ENCODE measurements at regions not wholly inside any gene's neighbourhood (a gene's known extent, or its start where the extent isn't known, plus 50 kb on each side); places are given as distances from the start of the nearest gene placed in this dataset.
A peak's percentile ranks its signal among the peaks of the same experiment; 100 is the strongest.

- no peak overlapping the region for H3K4me3 ChIP-seq (ENCODE audit: low read depth, low read length)
- TF ChIP-seq CTCF (IDR thresholded peaks at IDR 0.05; ENCODE audit: borderline replicate concordance, insufficient read depth, low read depth, low read length) = peak; percentile 30; the same call in 1 of the 2 replicates
These were observed 195.7 kb upstream of the ANK2 start for GRCh38 chr4:112853662-112854256.

- TF ChIP-seq CTCF (IDR thresholded peaks at IDR 0.05; ENCODE audit: borderline replicate concordance, insufficient read depth, low read depth, low read length) = no peak
These were observed 195.0 kb upstream of the ANK2 start for GRCh38 chr4:112854420-112854819.

GRCh38 chr4:112855058-112855457 is 194.4 kb upstream of the ANK2 start:
- TF ChIP-seq CTCF (IDR thresholded peaks at IDR 0.05; ENCODE audit: borderline replicate concordance, insufficient read depth, low read depth, low read length) = no peak
- H3K4me3 ChIP-seq (ENCODE audit: low read depth, low read length) = no peak overlapping the region

More at GRCh38 chr4:112854420-112854819, 195.0 kb upstream of the ANK2 start:
- H3K4me3 ChIP-seq (ENCODE audit: low read depth, low read length) = no peak overlapping the region

- no peak overlapping the region for H3K4me3 ChIP-seq (ENCODE audit: low read depth, low read length)
- TF ChIP-seq CTCF (IDR thresholded peaks at IDR 0.05; ENCODE audit: borderline replicate concordance, insufficient read depth, low read depth, low read length) = no peak
These were observed 192.0 kb upstream of the ANK2 start for GRCh38 chr4:112857461-112857860.

GRCh38 chr4:112858751-112859150 is 190.7 kb upstream of the ANK2 start:
- no peak overlapping the region for H3K4me3 ChIP-seq (ENCODE audit: low read depth, low read length)
- no peak for TF ChIP-seq CTCF (IDR thresholded peaks at IDR 0.05; ENCODE audit: borderline replicate concordance, insufficient read depth, low read depth, low read length)

- H3K4me3 ChIP-seq (ENCODE audit: low read depth, low read length) = no peak overlapping the region
- no peak for TF ChIP-seq CTCF (IDR thresholded peaks at IDR 0.05; ENCODE audit: borderline replicate concordance, insufficient read depth, low read depth, low read length)
These were observed 189.8 kb upstream of the ANK2 start for GRCh38 chr4:112859456-112860184.

Data from GM12875 (cell line).